ENCODE measurements at regions not wholly inside any gene's neighbourhood (a gene's known extent, or its start where the extent isn't known, plus 50 kb on each side); places are given as distances from the start of the nearest gene placed in this dataset.

DNA sequence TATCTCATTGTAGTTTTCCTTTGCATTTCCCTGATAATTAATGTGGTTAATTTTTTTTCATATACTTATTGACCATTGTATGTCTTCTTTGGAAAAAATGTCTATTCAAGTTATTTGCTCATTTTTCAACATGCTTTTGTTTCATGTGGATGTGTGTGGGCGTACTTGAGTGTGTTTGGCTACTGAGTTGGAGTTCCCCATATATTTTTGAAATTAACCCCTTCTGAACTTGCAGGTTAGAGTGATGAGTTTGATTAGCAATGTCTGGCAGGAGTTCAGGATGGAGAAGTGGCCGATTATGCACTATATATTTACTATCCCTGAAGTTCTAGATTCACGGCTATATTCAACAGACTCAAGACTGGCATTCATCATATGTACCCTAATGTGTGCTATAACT is 250.4 kb upstream of the TTC14 start:
- Histone ChIP-seq H3K4me3 (ENCODE audit: low read length in 2 of 2) (no peak overlapping the region), H3K18ac (ENCODE audit: low read length) (no peak overlapping the region), H3K23ac (ENCODE audit: low read depth, low read length, poor library complexity) (no peak overlapping the region), H3K4ac (ENCODE audit: low read length) (no peak overlapping the region), H2BK5ac (ENCODE audit: low read length) (no peak overlapping the region), H3K79me1 (ENCODE audit: low read depth, low read length) (no peaks in the 10 kb centered on the region), H2AFZ (ENCODE audit: low read length) (no peak overlapping the region), H2AK5ac (ENCODE audit: low read depth, low read length) (no peak overlapping the region), H3K14ac (ENCODE audit: low read length) (no peak overlapping the region), H3K27me3 (ENCODE audit: control insufficient read depth in 3 of 3, insufficient read depth in 3 of 3, low read depth in 1 of 3, low read length in 3 of 3) (no peaks in the 10 kb centered on the region), H3K9me3 (replicated peaks in 1 of 2; ENCODE audit: control insufficient read depth in 2 of 2, insufficient read depth in 1 of 2, low read depth in 1 of 2, low read length in 2 of 2) (no peaks in the 10 kb centered on the region), H3K36me3 (replicated peaks in 1 of 2; ENCODE audit: control insufficient read depth in 2 of 2, insufficient read depth in 2 of 2, low read length in 2 of 2) (no peaks in the 10 kb centered on the region), H4K91ac (ENCODE audit: low read depth, low read length, poor library complexity) (no peak overlapping the region), H3K4me2 (ENCODE audit: insufficient read depth, low read length, poor library complexity, severe bottlenecking) (no peak overlapping the region), H2BK12ac (ENCODE audit: low read length) (no peak overlapping the region), H2BK120ac (ENCODE audit: low read depth, low read length) (no peak overlapping the region), H2BK15ac (ENCODE audit: low read length) (no peak overlapping the region), H3K9ac (ENCODE audit: low read depth, low read length, poor library complexity) (no peak overlapping the region), H4K8ac (ENCODE audit: low read depth, low read length) (no peak overlapping the region), H3K4me1 (ENCODE audit: control insufficient read depth in 2 of 2, insufficient read depth in 1 of 2, low read depth in 1 of 2, low read length in 2 of 2) (no peaks in the 10 kb centered on the region), H3K27ac (replicated peaks; ENCODE audit: low read length) (no peak overlapping the region)
- no CpG with 5 or more reads among the region's 3 CpGs for WGBS, 2 donors (ENCODE audit: extremely low coverage in 2 of 2, insufficient read length in 2 of 2, insufficient replicate concordance in 1 of 2)
- no peak for DNase-seq (ENCODE audit: low spot score)

DNA sequence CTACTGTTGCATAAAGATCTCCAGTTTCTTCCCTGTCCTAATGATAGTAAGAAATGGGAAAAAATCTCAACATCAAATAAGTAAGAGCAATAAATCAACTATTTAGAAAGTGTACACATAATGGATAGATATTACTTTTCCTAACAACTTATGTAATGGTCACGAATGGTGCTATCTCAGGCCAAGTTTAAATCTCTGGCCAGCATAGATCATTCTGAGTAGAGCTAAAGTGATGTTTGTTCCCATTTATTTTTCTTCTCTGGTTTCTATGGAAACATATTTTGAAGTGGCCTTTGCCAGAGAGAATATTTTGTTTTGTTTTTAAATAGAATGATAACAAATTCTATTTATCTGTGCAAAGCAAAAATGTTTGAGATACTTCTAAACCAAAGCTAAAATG is 249.7 kb upstream of the TTC14 start:
- H2AK5ac ChIP-seq (ENCODE audit: low read depth, low read length): no peak overlapping the region
- no peak overlapping the region for H4K8ac ChIP-seq (ENCODE audit: low read depth, low read length)
- DNase-seq (ENCODE audit: low spot score): no peak
- no peak overlapping the region for H3K23ac ChIP-seq (ENCODE audit: low read depth, low read length, poor library complexity)
- H4K91ac ChIP-seq (ENCODE audit: low read depth, low read length, poor library complexity): no peak overlapping the region
- no CpG with 5 or more reads among the region's 1 CpG for WGBS, 2 donors (ENCODE audit: extremely low coverage in 2 of 2, insufficient read length in 2 of 2, insufficient replicate concordance in 1 of 2)
- H2AFZ ChIP-seq (ENCODE audit: low read length): no peak overlapping the region
- no peaks in the 10 kb centered on the region for H3K9me3 ChIP-seq (replicated peaks in 1 of 2; ENCODE audit: control insufficient read depth in 2 of 2, insufficient read depth in 1 of 2, low read depth in 1 of 2, low read length in 2 of 2)
- no peak overlapping the region for H3K9ac ChIP-seq (ENCODE audit: low read depth, low read length, poor library complexity)
- H3K79me1 ChIP-seq (ENCODE audit: low read depth, low read length): no peaks in the 10 kb centered on the region
- H3K36me3 ChIP-seq (replicated peaks in 1 of 2; ENCODE audit: control insufficient read depth in 2 of 2, insufficient read depth in 2 of 2, low read length in 2 of 2): no peaks in the 10 kb centered on the region
- H3K4ac ChIP-seq (ENCODE audit: low read length): no peak overlapping the region
- no peak overlapping the region for H3K27ac ChIP-seq (replicated peaks; ENCODE audit: low read length)
- no peaks in the 10 kb centered on the region for H3K4me1 ChIP-seq (ENCODE audit: control insufficient read depth in 2 of 2, insufficient read depth in 1 of 2, low read depth in 1 of 2, low read length in 2 of 2)
- H3K4me3 ChIP-seq (ENCODE audit: low read length in 2 of 2): no peak overlapping the region
- no peak overlapping the region for H2BK12ac ChIP-seq (ENCODE audit: low read length)
- no peak overlapping the region for H2BK120ac ChIP-seq (ENCODE audit: low read depth, low read length)
- no peak overlapping the region for H3K14ac ChIP-seq (ENCODE audit: low read length)
- no peak overlapping the region for H2BK5ac ChIP-seq (ENCODE audit: low read length)
- no peak overlapping the region for H3K4me2 ChIP-seq (ENCODE audit: insufficient read depth, low read length, poor library complexity, severe bottlenecking)
- no peak overlapping the region for H3K18ac ChIP-seq (ENCODE audit: low read length)
- H2BK15ac ChIP-seq (ENCODE audit: low read length): no peak overlapping the region
- H3K27me3 ChIP-seq (ENCODE audit: control insufficient read depth in 3 of 3, insufficient read depth in 3 of 3, low read depth in 1 of 3, low read length in 3 of 3): no peaks in the 10 kb centered on the region

DNA sequence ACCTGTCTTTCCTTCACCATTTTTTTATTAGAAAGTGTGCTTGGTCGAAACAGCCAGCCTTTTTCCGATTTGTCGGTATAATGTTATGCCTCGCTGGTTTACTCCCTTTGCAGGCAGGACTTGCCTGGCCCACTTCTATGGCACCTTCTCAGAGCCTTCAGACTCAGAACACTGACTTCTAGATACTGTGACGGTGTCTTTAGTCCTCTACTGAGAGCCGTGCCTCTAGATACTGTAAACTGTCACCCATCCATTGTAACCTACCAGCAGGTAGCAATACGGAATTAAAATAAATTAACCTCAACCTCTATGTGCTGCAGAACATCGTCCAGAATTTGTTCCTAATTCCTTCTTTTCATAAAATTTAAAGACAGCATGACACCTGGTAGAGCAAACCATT is 247.7 kb upstream of the TTC14 start:
- Histone ChIP-seq H3K4me3 (ENCODE audit: low read length in 2 of 2) (no peak overlapping the region), H3K79me1 (ENCODE audit: low read depth, low read length) (no peaks in the 10 kb centered on the region), H3K27me3 (ENCODE audit: control insufficient read depth in 3 of 3, insufficient read depth in 3 of 3, low read depth in 1 of 3, low read length in 3 of 3) (no peaks in the 10 kb centered on the region), H3K23ac (ENCODE audit: low read depth, low read length, poor library complexity) (no peak overlapping the region), H3K36me3 (replicated peaks in 1 of 2; ENCODE audit: control insufficient read depth in 2 of 2, insufficient read depth in 2 of 2, low read length in 2 of 2) (no peaks in the 10 kb centered on the region), H3K18ac (ENCODE audit: low read length) (no peak overlapping the region), H3K14ac (ENCODE audit: low read length) (no peak overlapping the region), H2BK5ac (ENCODE audit: low read length) (no peak overlapping the region), H2BK120ac (ENCODE audit: low read depth, low read length) (no peak overlapping the region), H2AFZ (ENCODE audit: low read length) (no peak overlapping the region), H3K9me3 (replicated peaks in 1 of 2; ENCODE audit: control insufficient read depth in 2 of 2, insufficient read depth in 1 of 2, low read depth in 1 of 2, low read length in 2 of 2) (no peaks in the 10 kb centered on the region), H2BK15ac (ENCODE audit: low read length) (no peak overlapping the region), H3K4me2 (ENCODE audit: insufficient read depth, low read length, poor library complexity, severe bottlenecking) (no peak overlapping the region), H2BK12ac (ENCODE audit: low read length) (no peak overlapping the region), H4K91ac (ENCODE audit: low read depth, low read length, poor library complexity) (no peak overlapping the region), H2AK5ac (ENCODE audit: low read depth, low read length) (no peak overlapping the region), H4K8ac (ENCODE audit: low read depth, low read length) (no peak overlapping the region), H3K9ac (ENCODE audit: low read depth, low read length, poor library complexity) (no peak overlapping the region), H3K4me1 (ENCODE audit: control insufficient read depth in 2 of 2, insufficient read depth in 1 of 2, low read depth in 1 of 2, low read length in 2 of 2) (no peaks in the 10 kb centered on the region), H3K4ac (ENCODE audit: low read length) (no peak overlapping the region), H3K27ac (replicated peaks; ENCODE audit: low read length) (no peak overlapping the region)
- no CpG with 5 or more reads among the region's 8 CpGs for WGBS, 2 donors (ENCODE audit: extremely low coverage in 2 of 2, insufficient read length in 2 of 2, insufficient replicate concordance in 1 of 2)
- no peak for DNase-seq (ENCODE audit: low spot score)

DNA sequence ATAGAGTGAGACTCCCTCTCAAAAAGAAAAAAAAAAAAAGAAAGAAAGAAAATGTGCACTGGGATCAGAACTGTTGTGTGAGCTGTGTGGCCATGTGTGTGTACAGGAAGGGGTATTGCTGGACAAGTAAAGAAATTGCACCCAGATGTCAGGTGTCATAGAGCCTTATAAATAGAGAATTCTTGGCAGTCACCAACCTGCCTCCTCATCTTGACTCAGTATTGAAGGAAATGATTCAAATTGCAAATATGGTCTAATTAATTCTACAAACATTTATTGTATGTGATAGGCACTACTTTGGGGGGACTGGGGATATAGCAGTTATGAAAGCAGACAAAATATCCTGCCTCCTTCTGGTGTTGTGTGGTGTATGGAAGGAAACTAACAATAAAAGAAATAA is 243.8 kb upstream of the TTC14 start:
- Histone ChIP-seq H4K91ac (ENCODE audit: low read depth, low read length, poor library complexity) (no peak overlapping the region), H2AFZ (ENCODE audit: low read length) (no peak overlapping the region), H2BK15ac (ENCODE audit: low read length) (no peak overlapping the region), H2AK5ac (ENCODE audit: low read depth, low read length) (no peak overlapping the region), H3K4me1 (ENCODE audit: control insufficient read depth in 2 of 2, insufficient read depth in 1 of 2, low read depth in 1 of 2, low read length in 2 of 2) (no peaks in the 10 kb centered on the region), H3K79me1 (ENCODE audit: low read depth, low read length) (no peaks in the 10 kb centered on the region), H3K4ac (ENCODE audit: low read length) (no peak overlapping the region), H3K9me3 (replicated peaks in 1 of 2; ENCODE audit: control insufficient read depth in 2 of 2, insufficient read depth in 1 of 2, low read depth in 1 of 2, low read length in 2 of 2) (no peaks in the 10 kb centered on the region), H3K18ac (ENCODE audit: low read length) (no peak overlapping the region), H2BK120ac (ENCODE audit: low read depth, low read length) (no peak overlapping the region), H2BK5ac (ENCODE audit: low read length) (no peak overlapping the region), H2BK12ac (ENCODE audit: low read length) (no peak overlapping the region), H3K27me3 (ENCODE audit: control insufficient read depth in 3 of 3, insufficient read depth in 3 of 3, low read depth in 1 of 3, low read length in 3 of 3) (no peaks in the 10 kb centered on the region), H3K9ac (ENCODE audit: low read depth, low read length, poor library complexity) (no peak overlapping the region), H3K14ac (ENCODE audit: low read length) (no peak overlapping the region), H4K8ac (ENCODE audit: low read depth, low read length) (no peak overlapping the region), H3K4me2 (ENCODE audit: insufficient read depth, low read length, poor library complexity, severe bottlenecking) (no peak overlapping the region), H3K4me3 (ENCODE audit: low read length in 2 of 2) (no peak overlapping the region), H3K36me3 (replicated peaks in 1 of 2; ENCODE audit: control insufficient read depth in 2 of 2, insufficient read depth in 2 of 2, low read length in 2 of 2) (no peaks in the 10 kb centered on the region), H3K23ac (ENCODE audit: low read depth, low read length, poor library complexity) (no peak overlapping the region), H3K27ac (replicated peaks; ENCODE audit: low read length) (no peak overlapping the region)
- no peak for DNase-seq (ENCODE audit: low spot score)
